GM21528 (cell line): ENCODE measurements at regions not wholly inside any gene's neighbourhood (a gene's known extent, or its start where the extent isn't known, plus 50 kb on each side); places are given as distances from the start of the nearest gene placed in this dataset.

Experiments used
- ATAC-seq: cut with Tn5 transposase; IDR thresholded peaks from one replicate; pipeline ENCODE4 v1.9.1; 2021; ENCODE audit warnings: mild to moderate bottlenecking, moderate library complexity; ENCODE audit not compliant: unreplicated experiment, low FRiP score

DNA sequence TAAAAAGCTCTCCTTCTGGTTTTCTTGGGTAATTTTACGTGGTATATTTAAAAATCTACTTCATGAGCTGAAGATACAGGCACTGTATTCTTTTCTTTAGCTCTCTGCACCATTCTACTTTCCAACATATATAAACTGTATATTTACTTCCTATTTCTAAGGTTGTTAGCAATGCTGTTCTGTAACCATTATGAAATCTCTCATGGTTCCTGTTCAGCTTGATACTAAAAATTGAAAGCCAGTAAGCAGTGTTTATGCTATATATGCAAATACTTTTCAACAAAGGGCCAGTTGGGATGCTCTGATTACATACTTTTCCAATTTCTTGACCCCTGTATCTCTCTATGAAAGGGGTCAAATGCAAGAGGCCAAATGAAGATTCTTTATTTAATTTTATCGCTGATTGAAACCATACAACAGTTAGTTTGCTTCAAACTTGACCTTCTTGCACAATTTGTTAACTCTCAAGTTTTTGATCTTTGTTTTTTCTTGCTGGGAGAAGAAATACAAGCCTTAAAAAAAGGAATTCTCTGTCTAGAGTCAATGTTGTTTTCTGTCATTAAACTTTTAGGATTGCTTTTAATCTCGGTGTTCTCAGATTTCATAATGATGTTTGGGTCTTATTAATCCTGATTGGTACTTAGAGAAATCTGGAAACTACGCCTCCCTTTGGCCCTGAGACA lies 223.2 kb downstream of the PRL start:
- no peak for ATAC-seq

GRCh38 chr6:22078288-22078687 lies 218.5 kb downstream of the PRL start:
- no peak for ATAC-seq

DNA sequence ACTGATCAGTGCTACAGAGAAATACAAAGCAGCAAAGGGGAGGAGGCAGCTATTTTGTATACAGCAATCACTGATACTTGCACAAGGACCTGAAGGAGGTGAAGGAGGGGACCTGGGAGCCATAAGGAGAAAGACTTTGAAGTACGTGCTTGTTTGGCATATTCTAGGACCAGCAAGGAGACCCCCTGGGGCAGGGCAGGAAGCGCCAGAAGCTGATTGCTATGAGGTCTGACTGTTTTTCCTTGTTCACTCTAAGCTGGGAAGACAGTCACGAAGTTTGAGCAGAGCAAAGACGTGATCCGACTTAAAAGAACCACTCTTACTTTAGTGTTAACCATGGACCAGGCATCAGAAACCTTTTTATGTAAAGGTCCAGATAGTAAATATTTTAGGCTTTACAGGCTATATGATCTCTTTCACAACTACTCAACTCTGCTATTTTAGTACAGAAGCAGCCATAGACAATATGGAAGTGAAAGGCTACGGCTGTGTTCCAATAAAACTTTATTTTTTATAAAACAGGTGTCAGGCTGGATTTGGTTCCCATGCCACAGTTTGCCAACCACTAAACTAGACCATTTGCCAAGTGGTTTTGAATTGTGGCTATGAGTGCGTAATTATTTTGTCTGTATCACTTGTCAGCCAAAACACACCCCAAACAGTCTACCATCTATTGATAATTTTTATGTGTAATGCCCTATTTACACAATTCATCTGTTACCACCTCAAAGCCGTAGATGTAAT lies 217.9 kb downstream of the PRL start:
- ATAC-seq = no peak

- ATAC-seq = no peak
Measured at GRCh38 chr6:22079783-22080182, 217.1 kb downstream of the PRL start.

GRCh38 chr6:22081709-22082108 lies 215.1 kb downstream of the PRL start:
- no peak for ATAC-seq

GRCh38 chr6:22082218-22082617 lies 214.6 kb downstream of the PRL start:
- no peak for ATAC-seq

DNA sequence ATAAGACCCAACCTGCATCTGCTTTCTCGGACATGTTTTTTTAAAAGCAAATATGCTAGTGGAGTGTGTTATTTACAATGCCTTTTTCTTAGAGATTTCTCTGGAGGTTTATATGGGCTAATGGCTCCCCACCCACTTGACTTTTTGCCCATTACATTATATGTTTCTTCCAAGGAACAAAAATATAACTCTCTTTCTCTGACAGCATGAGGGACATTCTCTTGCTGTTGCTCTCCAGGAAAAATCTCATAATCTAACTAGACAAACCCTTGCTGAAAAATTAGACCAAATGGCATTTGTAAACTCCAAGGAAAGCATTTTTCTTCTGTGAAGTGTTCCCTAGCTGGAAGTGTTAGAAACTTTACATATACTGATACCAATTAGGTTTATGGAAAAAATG lies 213.7 kb downstream of the PRL start:
- ATAC-seq = no peak

DNA sequence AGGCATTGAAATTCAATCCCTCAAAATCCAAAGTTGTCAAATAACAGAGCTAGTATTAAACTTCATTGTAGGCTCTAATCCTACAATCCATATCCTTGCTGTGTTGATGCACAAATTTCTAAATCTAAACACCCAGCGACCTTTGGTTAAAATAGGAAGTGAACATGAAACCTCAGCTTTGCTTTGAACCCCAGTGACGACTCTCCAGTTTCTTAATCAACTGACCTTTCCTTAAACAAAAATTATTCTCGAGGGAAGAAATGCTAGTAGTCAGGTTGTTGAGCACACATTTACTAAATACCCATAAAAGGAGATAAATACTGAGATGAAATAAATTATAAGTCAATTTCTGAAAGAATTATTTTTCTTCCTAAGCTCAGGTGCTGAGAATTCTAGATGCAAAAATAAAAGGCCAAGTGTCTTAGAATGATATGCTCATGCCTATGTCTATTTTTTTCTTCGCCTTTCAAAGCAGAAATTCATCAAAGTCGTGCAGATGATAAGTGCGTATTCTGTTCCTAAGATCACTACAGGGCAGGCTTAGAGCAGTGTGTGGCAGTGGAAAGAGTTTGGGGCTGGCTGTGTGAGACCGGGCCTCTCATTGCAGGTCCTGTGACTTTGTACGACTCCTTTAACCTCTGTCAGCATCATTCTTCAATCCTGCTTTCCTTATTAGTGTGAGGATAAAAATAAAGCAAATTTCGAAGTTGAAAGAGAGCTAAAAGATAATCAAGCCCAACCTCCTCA lies 208.7 kb downstream of the PRL start:
- no peak for ATAC-seq

DNA sequence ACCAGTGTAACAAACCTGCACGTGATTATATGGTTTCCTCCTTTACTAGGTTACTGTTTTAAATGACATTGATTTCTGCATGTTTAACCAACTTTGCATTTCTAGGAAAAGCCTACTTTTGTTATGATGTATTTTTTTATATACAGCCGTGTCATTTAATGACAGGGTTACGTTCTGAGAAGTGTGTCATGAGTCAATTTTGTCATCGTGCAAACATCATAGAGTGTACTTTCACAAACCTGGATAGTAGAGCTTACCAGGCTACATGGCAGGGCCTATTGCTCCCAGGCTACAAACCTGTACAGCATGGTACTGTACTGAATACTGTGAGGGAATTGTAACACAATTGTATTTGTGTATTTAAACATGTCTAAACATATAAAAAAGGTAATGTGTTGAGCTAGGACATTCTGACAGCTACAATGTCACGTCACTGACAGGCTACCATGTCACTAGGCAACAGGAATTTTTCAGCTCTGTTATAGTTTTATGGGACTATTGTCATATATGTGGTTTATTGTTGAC lies 205.3 kb downstream of the PRL start:
- ATAC-seq = no peak

DNA sequence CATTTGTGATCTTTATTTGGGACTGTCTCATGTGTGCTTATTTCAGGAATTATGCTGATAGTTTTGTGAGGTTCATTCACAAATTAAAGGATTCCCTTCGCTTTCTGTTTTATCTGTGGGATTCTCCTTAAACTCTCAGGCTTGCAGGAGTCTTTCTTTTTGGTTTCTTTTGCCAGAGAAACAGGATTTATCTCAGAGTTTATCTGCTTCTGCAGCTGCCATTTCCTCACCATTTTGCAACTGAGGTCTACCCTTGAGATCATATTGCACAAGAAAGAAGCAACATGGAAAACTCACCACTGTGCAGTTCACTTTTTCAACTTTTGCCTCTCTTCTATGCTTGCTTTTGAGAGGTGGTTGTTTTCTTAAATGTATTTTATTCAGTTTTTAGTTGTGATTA lies 201.0 kb downstream of the PRL start:
- no peak for ATAC-seq

- no peak for ATAC-seq
Measured at GRCh38 chr6:22098601-22099031, 198.2 kb downstream of the PRL start.

DNA sequence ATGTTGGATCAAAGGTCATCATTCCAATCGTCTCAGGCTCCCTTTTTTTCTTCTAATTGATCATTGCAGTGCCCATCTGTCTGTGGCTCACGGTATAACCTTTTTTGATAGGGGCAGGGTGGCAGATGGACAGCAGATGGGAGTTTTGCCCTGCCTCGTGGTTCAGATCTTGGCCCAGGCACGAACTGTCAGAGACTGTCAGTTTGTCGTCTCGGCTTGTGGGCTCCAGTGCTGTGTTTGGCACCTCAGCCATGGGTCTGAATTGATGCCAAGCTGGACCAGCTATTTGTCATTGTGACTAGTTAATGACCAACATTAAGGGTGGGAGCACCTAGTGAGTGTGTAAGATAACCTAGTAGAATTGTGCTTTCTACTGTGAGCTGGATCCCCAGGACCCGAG lies 197.6 kb downstream of the PRL start:
- no peak for ATAC-seq

DNA sequence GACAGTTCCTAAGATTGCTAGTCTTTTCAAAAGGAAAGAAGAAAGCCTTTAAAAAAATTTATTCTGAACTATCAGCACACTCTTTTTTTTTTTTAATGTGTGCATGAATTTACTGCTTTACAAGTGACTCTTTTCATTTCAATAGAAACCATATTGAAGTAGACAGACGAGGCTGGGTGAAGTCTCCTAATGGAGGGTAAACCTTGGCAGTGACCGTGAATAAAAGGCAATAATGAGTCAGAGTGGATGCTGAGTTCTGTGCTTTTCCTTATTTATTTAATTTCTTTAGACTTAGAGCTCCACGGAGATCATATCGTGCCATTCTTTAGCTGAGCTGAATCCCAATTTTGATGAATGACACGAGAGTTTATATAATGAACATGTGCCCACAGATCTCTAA lies 196.9 kb downstream of the PRL start:
- no peak for ATAC-seq

GRCh38 chr6:22101163-22101562 lies 195.7 kb downstream of the PRL start:
- ATAC-seq = no peak

- peak; percentile 95 for ATAC-seq
Measured at GRCh38 chr6:22102671-22103070, 194.2 kb downstream of the PRL start.

DNA sequence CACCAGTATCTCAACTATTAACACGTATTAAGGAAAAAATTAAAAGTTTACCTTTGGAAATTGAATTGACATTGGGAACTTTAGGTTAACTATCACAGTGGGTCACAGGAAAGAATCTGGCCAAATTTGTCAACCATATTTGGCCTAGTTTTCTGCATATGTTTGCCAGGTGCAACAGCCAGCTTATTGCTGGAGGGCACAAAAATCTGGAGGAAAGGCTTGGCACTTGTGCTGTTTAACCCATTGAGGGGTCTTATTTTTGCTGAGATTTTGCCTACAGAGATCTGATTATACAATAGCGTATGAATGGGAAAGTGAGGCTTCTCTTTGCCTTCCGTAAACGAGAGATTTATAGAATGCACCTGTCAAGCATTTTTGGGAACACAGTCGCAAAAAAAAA lies 190.4 kb downstream of the PRL start:
- ATAC-seq = no peak

GRCh38 chr6:22106961-22107360 lies 189.9 kb downstream of the PRL start:
- no peak for ATAC-seq

DNA sequence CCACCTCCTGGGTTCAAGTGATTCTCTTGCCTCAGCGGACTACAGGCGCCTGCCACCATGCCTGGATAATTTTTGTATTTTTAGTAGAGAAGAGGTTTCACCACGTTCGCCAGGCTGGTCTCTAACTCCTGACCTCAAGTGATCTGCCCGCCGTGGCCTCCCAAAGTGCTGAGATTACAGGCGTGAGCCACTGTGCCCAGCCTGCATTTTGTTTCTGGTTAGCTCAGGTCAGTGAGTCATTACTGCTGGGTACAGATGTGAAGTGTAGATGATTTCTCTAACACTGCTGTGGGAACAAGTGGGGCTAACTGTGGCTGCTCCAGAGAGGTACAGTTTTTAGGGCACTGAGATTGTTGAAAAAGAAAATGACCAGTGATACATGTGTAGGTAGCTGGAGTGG lies 188.6 kb downstream of the PRL start:
- no peak for ATAC-seq

GRCh38 chr6:22110061-22110460 lies 186.8 kb downstream of the PRL start:
- no peak for ATAC-seq

DNA sequence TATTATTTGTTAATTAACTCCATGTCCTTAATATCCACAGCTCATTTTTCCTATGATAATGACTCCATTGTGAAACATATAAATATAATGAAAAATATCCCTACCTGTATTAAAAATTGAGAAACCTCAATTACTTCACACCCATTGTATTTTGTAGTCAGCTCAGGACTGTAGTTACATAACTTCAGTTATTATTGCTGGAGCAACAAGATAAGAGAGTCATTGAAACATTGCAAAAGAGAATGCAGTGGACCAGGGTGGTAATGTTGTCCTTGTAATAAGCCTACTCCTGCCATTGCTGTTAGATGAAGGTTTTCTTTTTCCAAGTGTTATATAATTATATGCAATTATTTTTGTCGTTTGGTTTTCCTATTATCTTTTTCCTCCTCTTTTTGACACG lies 184.4 kb downstream of the PRL start:
- ATAC-seq = no peak

GRCh38 chr6:22113026-22113766 lies 183.6 kb downstream of the PRL start:
- ATAC-seq = no peak
